Uterus (tissue), 3 donors: ENCODE measurements at regions not wholly inside any gene's neighbourhood (a gene's known extent, or its start where the extent isn't known, plus 50 kb on each side); places are given as distances from the start of the nearest gene placed in this dataset.

ENCODE experiments used
- DNase-seq, 2 donors: peaks; one replicate each; pipeline ENCODE4 v3.0.0-alpha.2; 2019 to 2020
- H3K27ac ChIP-seq, 2 donors: fragments of 200-600 bp; sonication (generic); 1 replicate in 1 of 2; 2 replicates in 1 of 2; pipeline ENCODE4 v1.5.1; 2016 to 2018
- H3K27me3 ChIP-seq, 2 donors: fragments of 200-600 bp; sonication (generic); one replicate each; pipeline ENCODE4 v1.5.1; 2018 to 2019; ENCODE audit warnings: control low read depth in 1 of 2
- H3K36me3 ChIP-seq, 2 donors: fragments of 200-600 bp; sonication (generic); one replicate each; pipeline ENCODE4 v1.5.1; 2019; ENCODE audit warnings: control low read depth in 1 of 2
- H3K4me1 ChIP-seq, 2 donors: fragments of 200-600 bp; sonication (generic); one replicate each; pipeline ENCODE4 v1.5.1; 2018 to 2019; ENCODE audit warnings: control low read depth in 1 of 2
- H3K4me3 ChIP-seq, 2 donors: fragments of 200-600 bp; sonication (generic); 1 replicate in 1 of 2; 2 replicates in 1 of 2; pipeline ENCODE4 v1.5.1; 2018 to 2019; ENCODE audit warnings: mild to moderate bottlenecking in 1 of 2
- H3K9me3 ChIP-seq, 2 donors: fragments of 200-600 bp; sonication (generic); one replicate each; pipeline ENCODE4 v1.5.1; 2019; ENCODE audit warnings: control low read depth in 1 of 2
- POLR2A ChIP-seq, 2 donors: fragments of 450-650 bp; IDR thresholded peaks; one replicate each; pipeline ENCODE4 v1.6.1; 2016; ENCODE audit warnings: antibody characterized with exemption in 2 of 2, mild to moderate bottlenecking in 1 of 2, moderate library complexity in 1 of 2
- intact Hi-C: fragments of 100-400 bp; cut with DNase I; formaldehyde crosslinking; loops from one replicate; pipeline ENCODE4 v1.15.1; 2023; ENCODE audit warnings: low total_unique reads
- TF ChIP-seq, protein P1 (sequence below), 4 experiments: fragments of 200-600 bp in 2 of 4; fragments of 450-650 bp in 2 of 4; sonication (generic) in 2 of 4; IDR thresholded peaks; one replicate each; pipeline ENCODE4 v1.5.1; 2016 to 2019; ENCODE audit warnings: antibody characterized with exemption in 4 of 4, mild to moderate bottlenecking in 2 of 4, moderate library complexity in 1 of 4
- donor health status: DM: yes; HTN: yes; CAD: no.

DNA sequence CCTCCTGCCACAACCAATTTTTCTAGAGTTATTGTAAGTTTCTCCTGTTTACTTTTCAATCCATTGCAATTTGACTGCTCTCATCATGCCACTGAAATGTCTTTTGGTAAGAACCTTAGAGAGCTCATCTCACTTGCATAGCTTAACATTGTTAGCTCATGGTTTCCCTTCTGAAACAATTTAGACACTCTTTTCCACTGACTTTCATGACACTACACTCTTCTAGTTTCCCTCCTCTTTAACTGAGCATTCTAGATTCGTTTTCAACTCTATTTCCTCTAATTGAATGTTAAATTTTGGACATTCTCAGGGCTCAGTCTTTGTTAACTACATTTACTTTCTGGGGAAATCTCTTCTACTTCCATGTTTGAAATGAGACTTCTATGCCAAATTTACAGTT, 369.1 kb downstream of the JRKL start:
- intact Hi-C loops, result no loop called here
- DNase-seq, result no peak

GRCh38 chr11:96760306-96760705, 370.5 kb downstream of the JRKL start:
- no peaks in the 10 kb centered on the region for H3K27me3 ChIP-seq
- DNase-seq, result no peak
- H3K27ac ChIP-seq, result no peak overlapping the region
- intact Hi-C loops, result no loop called here
- H3K9me3 ChIP-seq, result no peaks in the 10 kb centered on the region
- no peaks in the 10 kb centered on the region for H3K4me1 ChIP-seq
- H3K36me3 ChIP-seq, result no peaks in the 10 kb centered on the region
- no peak overlapping the region for H3K4me3 ChIP-seq
- no peak for TF ChIP-seq POLR2A (IDR thresholded peaks at IDR 0.05)
- TF ChIP-seq, protein P1, sequence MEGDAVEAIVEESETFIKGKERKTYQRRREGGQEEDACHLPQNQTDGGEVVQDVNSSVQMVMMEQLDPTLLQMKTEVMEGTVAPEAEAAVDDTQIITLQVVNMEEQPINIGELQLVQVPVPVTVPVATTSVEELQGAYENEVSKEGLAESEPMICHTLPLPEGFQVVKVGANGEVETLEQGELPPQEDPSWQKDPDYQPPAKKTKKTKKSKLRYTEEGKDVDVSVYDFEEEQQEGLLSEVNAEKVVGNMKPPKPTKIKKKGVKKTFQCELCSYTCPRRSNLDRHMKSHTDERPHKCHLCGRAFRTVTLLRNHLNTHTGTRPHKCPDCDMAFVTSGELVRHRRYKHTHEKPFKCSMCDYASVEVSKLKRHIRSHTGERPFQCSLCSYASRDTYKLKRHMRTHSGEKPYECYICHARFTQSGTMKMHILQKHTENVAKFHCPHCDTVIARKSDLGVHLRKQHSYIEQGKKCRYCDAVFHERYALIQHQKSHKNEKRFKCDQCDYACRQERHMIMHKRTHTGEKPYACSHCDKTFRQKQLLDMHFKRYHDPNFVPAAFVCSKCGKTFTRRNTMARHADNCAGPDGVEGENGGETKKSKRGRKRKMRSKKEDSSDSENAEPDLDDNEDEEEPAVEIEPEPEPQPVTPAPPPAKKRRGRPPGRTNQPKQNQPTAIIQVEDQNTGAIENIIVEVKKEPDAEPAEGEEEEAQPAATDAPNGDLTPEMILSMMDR (IDR thresholded peaks at IDR 0.05), result no peak

More for the DNA sequence above, 369.1 kb downstream of the JRKL start:
- no peaks in the 10 kb centered on the region for H3K4me1 ChIP-seq
- no peaks in the 10 kb centered on the region for H3K9me3 ChIP-seq
- no peak overlapping the region for H3K27ac ChIP-seq
- no peaks in the 10 kb centered on the region for H3K27me3 ChIP-seq
- no peak overlapping the region for H3K4me3 ChIP-seq
- no peak for TF ChIP-seq POLR2A (IDR thresholded peaks at IDR 0.05)
- TF ChIP-seq, protein P1 (IDR thresholded peaks at IDR 0.05), result no peak
- no peaks in the 10 kb centered on the region for H3K36me3 ChIP-seq

DNA sequence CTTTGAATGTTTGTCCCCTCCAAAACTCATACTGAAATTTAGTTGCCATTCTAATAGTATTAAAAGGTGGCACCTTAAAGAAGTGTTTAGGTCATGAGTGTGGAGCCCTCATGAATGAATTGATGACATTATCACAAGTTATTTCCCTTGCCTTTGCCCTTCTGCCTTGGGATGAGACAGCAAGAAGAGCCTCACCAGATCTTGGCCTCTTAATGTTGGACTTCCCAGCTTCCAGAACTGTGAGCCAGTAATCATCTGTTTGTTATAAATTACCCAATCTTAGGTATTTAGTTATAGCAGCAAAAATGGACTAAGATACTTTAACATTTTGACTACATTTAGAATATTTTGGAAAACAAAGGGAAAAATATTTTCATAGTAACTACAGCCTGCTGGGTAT, 371.0 kb downstream of the JRKL start:
- H3K9me3 ChIP-seq, result no peaks in the 10 kb centered on the region

GRCh38 chr11:96761451-96761850, 371.6 kb downstream of the JRKL start:
- TF ChIP-seq POLR2A (IDR thresholded peaks at IDR 0.05), result no peak
- TF ChIP-seq, protein P1 (IDR thresholded peaks at IDR 0.05), result no peak
- Histone ChIP-seq H3K9me3 (no peaks in the 10 kb centered on the region), H3K36me3 (no peaks in the 10 kb centered on the region), H3K27ac (no peak overlapping the region), H3K4me1 (no peaks in the 10 kb centered on the region), H3K27me3 (no peaks in the 10 kb centered on the region), H3K4me3 (no peak overlapping the region)
- DNase-seq, result no peak
- intact Hi-C loops, result no loop called here

More for the DNA sequence above, 371.0 kb downstream of the JRKL start:
- Histone ChIP-seq H3K4me1 (no peaks in the 10 kb centered on the region), H3K27ac (no peak overlapping the region), H3K36me3 (no peaks in the 10 kb centered on the region), H3K4me3 (no peak overlapping the region), H3K27me3 (no peaks in the 10 kb centered on the region)
- intact Hi-C loops, result no loop called here
- DNase-seq, result no peak
- no peak for TF ChIP-seq POLR2A (IDR thresholded peaks at IDR 0.05)
- TF ChIP-seq, protein P1 (IDR thresholded peaks at IDR 0.05), result no peak

DNA sequence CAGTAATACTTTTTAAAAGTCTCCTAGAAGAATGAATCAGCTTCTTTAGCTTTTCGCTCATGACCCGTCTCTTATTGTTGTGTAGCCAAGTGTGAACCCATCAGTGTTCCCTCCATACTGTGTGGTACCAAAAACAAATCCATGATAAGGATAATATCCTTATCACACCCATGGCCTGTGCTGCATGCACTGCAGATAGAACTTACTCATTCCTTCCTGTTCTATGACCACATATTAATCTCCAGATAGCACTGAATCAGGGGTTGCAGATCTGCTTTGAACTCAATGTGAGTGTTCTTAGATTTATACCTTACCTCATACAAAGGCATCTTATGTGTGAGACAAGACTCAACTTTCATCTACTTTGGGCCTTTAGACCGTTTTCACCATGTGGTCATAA, 373.4 kb downstream of the JRKL start:
- Histone ChIP-seq H3K27ac (no peak overlapping the region), H3K36me3 (no peaks in the 10 kb centered on the region), H3K4me1 (no peaks in the 10 kb centered on the region), H3K9me3 (no peaks in the 10 kb centered on the region), H3K4me3 (no peak overlapping the region), H3K27me3 (no peaks in the 10 kb centered on the region)
- TF ChIP-seq, protein P1 (IDR thresholded peaks at IDR 0.05), result no peak
- no peak for TF ChIP-seq POLR2A (IDR thresholded peaks at IDR 0.05)
- DNase-seq, result no peak
- intact Hi-C loops, result no loop called here
